Type B pancreatic cell (in vitro differentiated cells): ENCODE measurements at regions not wholly inside any gene's neighbourhood (a gene's known extent, or its start where the extent isn't known, plus 50 kb on each side); places are given as distances from the start of the nearest gene placed in this dataset.

Experiments used
- DNase-seq: peaks from one replicate; pipeline ENCODE4 v3.0.0; 2021; ENCODE audit warnings: mixed read lengths; ENCODE audit not compliant: unreplicated experiment; ENCODE audit errors: extremely low spot score
- H3K27ac Mint-ChIP-seq: 2 replicates; pipeline ENCODE4 v1.8.0; 2021; ENCODE audit warnings: mild to moderate bottlenecking, mixed read lengths
- H3K27me3 Mint-ChIP-seq: 2 replicates; pipeline ENCODE4 v1.8.0; 2021; ENCODE audit warnings: mixed read lengths
- H3K36me3 Mint-ChIP-seq: 2 replicates; pipeline ENCODE4 v1.8.0; 2021; ENCODE audit warnings: mixed read lengths
- H3K4me1 Mint-ChIP-seq: one replicate; pipeline ENCODE4 v1.8.0; 2021; ENCODE audit warnings: mixed read lengths; ENCODE audit not compliant: unreplicated experiment
- H3K4me3 Mint-ChIP-seq: 2 replicates; pipeline ENCODE4 v1.8.0; 2021; ENCODE audit warnings: mild to moderate bottlenecking, mixed read lengths
- H3K9me3 Mint-ChIP-seq: 2 replicates; pipeline ENCODE4 v1.8.0; 2021; ENCODE audit warnings: mixed read lengths
- TF ChIP-seq, protein P1 (sequence below): fragments of 200-600 bp; sonication (generic); conservative IDR thresholded peaks from 2 replicates; pipeline ENCODE4 v1.5.0; 2021; ENCODE audit warnings: antibody characterized with exemption, mild to moderate bottlenecking

DNA sequence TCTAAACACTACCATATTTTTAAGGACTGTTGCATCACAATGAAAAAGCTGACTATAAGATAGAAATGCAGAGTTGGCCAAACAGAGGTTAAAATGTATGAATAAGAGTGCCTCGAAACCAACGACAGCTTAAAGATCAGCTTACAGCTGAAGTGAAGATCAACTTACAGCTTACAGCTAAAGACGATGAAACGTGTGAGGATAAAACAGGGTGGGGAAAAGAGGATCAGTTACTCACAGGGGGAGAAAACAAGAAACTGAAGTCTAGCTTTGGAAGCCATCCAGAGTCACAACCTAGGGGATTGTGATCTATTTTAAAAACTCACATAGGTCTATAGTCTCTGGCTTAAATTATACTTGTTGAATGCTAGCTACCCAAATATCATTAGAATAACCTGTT, 220.0 kb downstream of the SNCAIP start:
- Mint-ChIP-seq H3K27me3 (peaks cover 10% of the 10 kb centered on the region), H3K9me3 (no peaks in the 10 kb centered on the region), H3K27ac (no peak overlapping the region), H3K36me3 (no peaks in the 10 kb centered on the region), H3K4me3 (no peak overlapping the region), H3K4me1 (peaks cover 15% of the 10 kb centered on the region)
- TF ChIP-seq, protein P1, sequence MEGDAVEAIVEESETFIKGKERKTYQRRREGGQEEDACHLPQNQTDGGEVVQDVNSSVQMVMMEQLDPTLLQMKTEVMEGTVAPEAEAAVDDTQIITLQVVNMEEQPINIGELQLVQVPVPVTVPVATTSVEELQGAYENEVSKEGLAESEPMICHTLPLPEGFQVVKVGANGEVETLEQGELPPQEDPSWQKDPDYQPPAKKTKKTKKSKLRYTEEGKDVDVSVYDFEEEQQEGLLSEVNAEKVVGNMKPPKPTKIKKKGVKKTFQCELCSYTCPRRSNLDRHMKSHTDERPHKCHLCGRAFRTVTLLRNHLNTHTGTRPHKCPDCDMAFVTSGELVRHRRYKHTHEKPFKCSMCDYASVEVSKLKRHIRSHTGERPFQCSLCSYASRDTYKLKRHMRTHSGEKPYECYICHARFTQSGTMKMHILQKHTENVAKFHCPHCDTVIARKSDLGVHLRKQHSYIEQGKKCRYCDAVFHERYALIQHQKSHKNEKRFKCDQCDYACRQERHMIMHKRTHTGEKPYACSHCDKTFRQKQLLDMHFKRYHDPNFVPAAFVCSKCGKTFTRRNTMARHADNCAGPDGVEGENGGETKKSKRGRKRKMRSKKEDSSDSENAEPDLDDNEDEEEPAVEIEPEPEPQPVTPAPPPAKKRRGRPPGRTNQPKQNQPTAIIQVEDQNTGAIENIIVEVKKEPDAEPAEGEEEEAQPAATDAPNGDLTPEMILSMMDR: no peak
- no peak for DNase-seq

DNA sequence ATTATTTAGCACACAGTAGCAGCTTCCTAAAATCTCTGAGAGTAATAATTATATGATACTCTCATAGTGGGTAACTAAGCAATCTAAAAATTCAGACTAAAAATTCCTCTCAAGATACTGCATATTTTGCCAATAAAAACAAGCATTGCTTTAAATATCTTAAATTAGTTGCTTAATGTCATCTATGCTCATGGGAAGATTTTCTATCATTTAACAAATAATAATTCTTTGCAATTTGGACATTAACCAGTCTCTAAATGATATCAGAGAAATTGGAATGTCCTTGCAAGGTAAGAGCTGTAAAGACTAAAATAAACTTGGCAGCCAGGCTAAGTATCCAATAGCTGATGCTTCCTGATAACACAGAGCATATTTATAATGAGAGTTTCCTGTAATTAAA, 221.8 kb downstream of the SNCAIP start:
- no peak overlapping the region for H3K27ac Mint-ChIP-seq
- no peaks in the 10 kb centered on the region for H3K9me3 Mint-ChIP-seq
- H3K27me3 Mint-ChIP-seq: peaks cover 10% of the 10 kb centered on the region
- no peak for DNase-seq
- no peak overlapping the region for H3K4me3 Mint-ChIP-seq
- peaks cover 15% of the 10 kb centered on the region for H3K4me1 Mint-ChIP-seq
- no peaks in the 10 kb centered on the region for H3K36me3 Mint-ChIP-seq
- TF ChIP-seq, protein P1: no peak

DNA sequence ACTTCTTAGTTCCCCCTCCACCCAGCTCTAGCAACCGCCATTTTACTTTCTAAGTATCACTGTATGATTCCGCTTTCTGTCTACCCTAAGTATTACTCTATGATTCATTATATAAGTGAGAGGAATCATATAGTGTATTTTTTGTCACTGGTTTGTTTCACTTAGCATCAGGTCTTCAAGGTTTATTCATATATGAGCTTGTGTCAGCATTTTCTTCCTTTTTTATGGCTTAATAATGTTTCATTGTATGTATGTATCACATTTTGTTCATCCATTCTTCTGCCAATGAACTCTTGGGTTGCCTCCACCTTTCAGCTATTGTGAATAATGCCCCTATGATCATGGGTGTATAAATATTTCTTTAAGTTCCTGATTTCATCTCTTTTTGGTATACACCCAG, 222.8 kb downstream of the SNCAIP start:
- Mint-ChIP-seq H3K36me3 (no peaks in the 10 kb centered on the region), H3K9me3 (no peaks in the 10 kb centered on the region), H3K4me1 (peaks cover 15% of the 10 kb centered on the region), H3K27ac (no peak overlapping the region), H3K4me3 (no peak overlapping the region), H3K27me3 (peaks cover 14% of the 10 kb centered on the region)
- no peak for DNase-seq
- TF ChIP-seq, protein P1: no peak

DNA sequence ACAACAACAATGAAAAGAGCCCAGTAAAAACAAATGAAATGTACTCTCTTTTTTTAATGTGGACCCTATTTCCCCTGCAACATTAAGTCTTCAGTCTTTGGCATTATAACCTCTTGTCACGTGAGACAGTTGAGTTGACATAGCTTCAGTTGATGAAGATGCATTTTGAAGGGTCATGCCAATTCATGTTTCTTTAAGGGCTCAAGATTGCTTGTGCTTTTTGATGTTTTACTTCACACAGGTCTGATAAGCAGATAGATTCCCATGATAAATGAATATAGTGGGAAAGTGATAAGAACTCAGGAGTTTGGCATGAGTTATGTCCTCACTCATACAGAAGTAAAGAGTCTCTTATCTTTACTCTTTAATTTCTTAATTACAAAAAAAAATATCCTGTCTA, 229.4 kb downstream of the SNCAIP start:
- Mint-ChIP-seq H3K9me3 (peaks cover 6% of the 10 kb centered on the region), H3K36me3 (no peaks in the 10 kb centered on the region), H3K27me3 (peaks cover 15% of the 10 kb centered on the region), H3K4me3 (no peak overlapping the region), H3K27ac (no peak overlapping the region), H3K4me1 (peaks cover 9% of the 10 kb centered on the region)
- TF ChIP-seq, protein P1: no peak
- DNase-seq: no peak

DNA sequence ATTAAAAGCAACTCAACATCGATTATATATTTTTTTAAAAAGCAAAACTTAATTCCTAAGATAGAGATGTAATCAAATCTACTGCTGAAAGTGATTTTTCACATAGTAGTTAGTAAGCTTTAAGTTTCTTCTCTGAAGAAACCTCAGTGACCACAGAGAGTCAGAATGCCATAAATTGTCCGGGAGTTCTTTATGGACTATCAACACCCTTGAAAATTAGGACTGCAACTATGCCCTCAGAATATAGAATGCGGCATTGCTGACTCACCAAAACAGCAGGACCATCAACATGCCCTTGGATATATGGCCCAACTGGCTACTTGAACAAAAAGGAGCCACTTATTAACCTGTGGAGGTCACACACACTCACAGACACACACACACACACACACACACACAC, 228.9 kb upstream of the SNX2 start:
- Mint-ChIP-seq H3K9me3 (peaks cover 14% of the 10 kb centered on the region), H3K4me3 (no peak overlapping the region), H3K27me3 (peaks cover 14% of the 10 kb centered on the region), H3K36me3 (no peaks in the 10 kb centered on the region), H3K27ac (no peak overlapping the region), H3K4me1 (peaks cover 9% of the 10 kb centered on the region)
- no peak for DNase-seq
- TF ChIP-seq, protein P1: no peak

DNA sequence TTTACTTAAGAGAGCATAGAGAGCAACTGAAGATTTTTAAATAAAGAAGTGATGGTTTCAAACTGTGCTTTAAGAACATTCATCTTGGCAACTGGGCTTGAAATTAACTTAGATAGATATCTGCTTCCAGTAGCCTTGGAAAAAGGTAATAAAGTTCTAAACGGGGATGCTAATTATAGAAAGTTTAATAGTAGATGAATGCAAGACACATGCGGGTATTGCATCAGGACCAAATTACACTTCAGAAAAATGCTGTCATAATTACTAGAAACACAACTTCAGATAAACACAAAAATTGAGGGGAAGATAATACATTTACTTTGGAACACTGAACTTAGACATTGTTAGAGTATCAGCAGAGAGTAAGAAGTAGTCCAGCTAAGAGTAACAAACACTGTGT, 227.7 kb upstream of the SNX2 start:
- Mint-ChIP-seq H3K27ac (no peak overlapping the region), H3K27me3 (peaks cover 8% of the 10 kb centered on the region), H3K9me3 (peaks cover 14% of the 10 kb centered on the region), H3K36me3 (no peaks in the 10 kb centered on the region), H3K4me1 (peaks cover 9% of the 10 kb centered on the region), H3K4me3 (no peak overlapping the region)
- DNase-seq: no peak
- TF ChIP-seq, protein P1: no peak
